NCI-H2171 (cell line): ENCODE measurements at regions not wholly inside any gene's neighbourhood (a gene's known extent, or its start where the extent isn't known, plus 50 kb on each side); places are given as distances from the start of the nearest gene placed in this dataset.

Experiments
- DNase-seq: peaks from one replicate; lab custom pipeline; 2025; lab: John Stamatoyannopoulos, UW

- no peak for DNase-seq
These were observed 646.5 kb downstream of the NSUN3 start for GRCh38 chr3:94709249-94709902.

GRCh38 chr3:94714194-94714593 is 651.3 kb downstream of the NSUN3 start:
- DNase-seq = no peak

- DNase-seq = no peak
These were observed 653.6 kb downstream of the NSUN3 start for GRCh38 chr3:94716326-94717018.

GRCh38 chr3:94734206-94734605 is 671.3 kb downstream of the NSUN3 start:
- DNase-seq = no peak

GRCh38 chr3:94735354-94735753 is 672.5 kb downstream of the NSUN3 start:
- DNase-seq = no peak

GRCh38 chr3:94737116-94737515 is 674.3 kb downstream of the NSUN3 start:
- no peak for DNase-seq

GRCh38 chr3:94739420-94739819 is 676.6 kb downstream of the NSUN3 start:
- no peak for DNase-seq

- no peak for DNase-seq
These were observed 695.9 kb downstream of the NSUN3 start for GRCh38 chr3:94758751-94759150.

GRCh38 chr3:94772402-94772801 is 709.5 kb downstream of the NSUN3 start:
- no peak for DNase-seq

GRCh38 chr3:94775746-94776145 is 712.9 kb downstream of the NSUN3 start:
- DNase-seq = no peak

- no peak for DNase-seq
These were observed 713.6 kb downstream of the NSUN3 start for GRCh38 chr3:94776401-94776915.

- no peak for DNase-seq
These were observed 715.4 kb downstream of the NSUN3 start for GRCh38 chr3:94778289-94778688.

- no peak for DNase-seq
These were observed 716.1 kb downstream of the NSUN3 start for GRCh38 chr3:94778814-94779494.

GRCh38 chr3:94779699-94780098 is 716.8 kb downstream of the NSUN3 start:
- DNase-seq = no peak

- no peak for DNase-seq
These were observed 721.4 kb downstream of the NSUN3 start for GRCh38 chr3:94784274-94784673.

GRCh38 chr3:94787066-94787465 is 724.2 kb downstream of the NSUN3 start:
- no peak for DNase-seq

- no peak for DNase-seq
These were observed 724.9 kb downstream of the NSUN3 start for GRCh38 chr3:94787734-94788270.

- no peak for DNase-seq
These were observed 731.7 kb downstream of the NSUN3 start for GRCh38 chr3:94794563-94794962.

- no peak for DNase-seq
These were observed 736.7 kb downstream of the NSUN3 start for GRCh38 chr3:94799420-94800060.

GRCh38 chr3:94811836-94812235 is 749.0 kb downstream of the NSUN3 start:
- DNase-seq = no peak

GRCh38 chr3:94821241-94821640 is 758.4 kb downstream of the NSUN3 start:
- DNase-seq = no peak

GRCh38 chr3:94822298-94822697 is 759.4 kb downstream of the NSUN3 start:
- no peak for DNase-seq
